Mesothelial cell of epicardium (in vitro differentiated cells): ENCODE measurements at regions not wholly inside any gene's neighbourhood (a gene's known extent, or its start where the extent isn't known, plus 50 kb on each side); places are given as distances from the start of the nearest gene placed in this dataset.
"Not testable (repeated sequence)": the region's sequence is repeated elsewhere in the genome, so short reads cannot be mapped to it uniquely, and the experiment has no call there.

Experiments
- DNase-seq, 2 experiments: peaks; one replicate each; pipeline ENCODE4 v3.0.0; 2021; ENCODE audit warnings: low spot score in 2 of 2; ENCODE audit not compliant: unreplicated experiment in 2 of 2
- H3K27ac Mint-ChIP-seq: 2 replicates; pipeline ENCODE4 v1.8.0; 2021; ENCODE audit warnings: mixed read lengths
- H3K27me3 Mint-ChIP-seq: 2 replicates; pipeline ENCODE4 v1.8.0; 2021; ENCODE audit warnings: low read depth, mixed read lengths
- H3K36me3 Mint-ChIP-seq: 2 replicates; pipeline ENCODE4 v1.8.0; 2021; ENCODE audit warnings: mixed read lengths
- H3K4me1 Mint-ChIP-seq: 2 replicates; pipeline ENCODE4 v1.8.0; 2021; ENCODE audit warnings: mixed read lengths
- H3K4me3 Mint-ChIP-seq: 2 replicates; pipeline ENCODE4 v1.8.0; 2021; ENCODE audit warnings: mild to moderate bottlenecking, moderate library complexity, mixed read lengths
- H3K9me3 Mint-ChIP-seq: 2 replicates; pipeline ENCODE4 v1.8.0; 2021; ENCODE audit warnings: mixed read lengths
- TF ChIP-seq, protein P1 (sequence below): fragments of 200-600 bp; sonication (generic); IDR thresholded peaks from one replicate; pipeline ENCODE4 v1.5.0; 2021; ENCODE audit warnings: antibody characterized with exemption; ENCODE audit not compliant: unreplicated experiment

DNA sequence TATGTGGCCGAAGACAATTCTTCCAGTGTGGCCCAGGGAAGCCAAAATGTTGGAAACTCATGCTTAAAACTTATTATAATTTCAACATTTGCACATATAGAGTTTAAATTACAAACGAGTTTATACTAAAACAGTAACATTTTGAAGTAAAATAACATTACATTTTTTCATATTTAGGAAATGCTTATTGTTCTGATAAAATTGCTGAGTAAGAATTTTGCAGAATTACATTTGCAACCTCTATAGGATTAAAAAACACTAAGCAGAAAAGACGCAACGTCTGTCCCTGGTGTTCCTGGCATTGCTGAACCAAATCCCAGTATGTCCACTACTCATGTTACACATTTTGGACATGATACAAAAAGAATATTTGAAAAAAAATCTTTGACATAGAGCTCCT lies 1241.2 kb downstream of the SUCLG1 start:
- Mint-ChIP-seq H3K27ac (no peak overlapping the region), H3K27me3 (no peaks in the 10 kb centered on the region), H3K4me3 (no peak overlapping the region), H3K4me1 (peaks cover 1% of the 10 kb centered on the region), H3K9me3 (peaks cover 13% of the 10 kb centered on the region), H3K36me3 (no peaks in the 10 kb centered on the region)
- DNase-seq: no peak
- TF ChIP-seq, protein P1, sequence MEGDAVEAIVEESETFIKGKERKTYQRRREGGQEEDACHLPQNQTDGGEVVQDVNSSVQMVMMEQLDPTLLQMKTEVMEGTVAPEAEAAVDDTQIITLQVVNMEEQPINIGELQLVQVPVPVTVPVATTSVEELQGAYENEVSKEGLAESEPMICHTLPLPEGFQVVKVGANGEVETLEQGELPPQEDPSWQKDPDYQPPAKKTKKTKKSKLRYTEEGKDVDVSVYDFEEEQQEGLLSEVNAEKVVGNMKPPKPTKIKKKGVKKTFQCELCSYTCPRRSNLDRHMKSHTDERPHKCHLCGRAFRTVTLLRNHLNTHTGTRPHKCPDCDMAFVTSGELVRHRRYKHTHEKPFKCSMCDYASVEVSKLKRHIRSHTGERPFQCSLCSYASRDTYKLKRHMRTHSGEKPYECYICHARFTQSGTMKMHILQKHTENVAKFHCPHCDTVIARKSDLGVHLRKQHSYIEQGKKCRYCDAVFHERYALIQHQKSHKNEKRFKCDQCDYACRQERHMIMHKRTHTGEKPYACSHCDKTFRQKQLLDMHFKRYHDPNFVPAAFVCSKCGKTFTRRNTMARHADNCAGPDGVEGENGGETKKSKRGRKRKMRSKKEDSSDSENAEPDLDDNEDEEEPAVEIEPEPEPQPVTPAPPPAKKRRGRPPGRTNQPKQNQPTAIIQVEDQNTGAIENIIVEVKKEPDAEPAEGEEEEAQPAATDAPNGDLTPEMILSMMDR: no peak

DNA sequence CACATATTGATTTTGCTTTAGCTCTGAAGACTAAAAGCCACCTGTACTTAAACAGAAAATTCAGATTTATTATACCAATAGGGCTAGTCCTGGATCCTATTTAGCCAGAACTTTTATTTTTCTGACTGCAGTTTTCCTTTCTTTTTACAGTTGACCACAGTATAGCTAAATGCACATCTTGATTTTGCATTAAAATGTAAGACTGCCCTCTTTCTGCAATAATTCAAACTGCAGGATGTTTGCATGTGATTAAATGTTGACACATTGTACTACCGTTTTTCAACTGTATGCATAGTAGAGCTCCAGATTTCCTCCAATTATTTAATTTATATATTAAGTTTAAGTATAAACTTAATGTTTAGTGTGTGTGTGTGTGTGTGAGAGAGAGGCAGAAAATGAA lies 1262.9 kb downstream of the SUCLG1 start:
- DNase-seq: no peak
- peaks cover 5% of the 10 kb centered on the region for H3K4me1 Mint-ChIP-seq
- H3K9me3 Mint-ChIP-seq: no peaks in the 10 kb centered on the region
- TF ChIP-seq, protein P1: peak; percentile 69
- H3K27me3 Mint-ChIP-seq: no peaks in the 10 kb centered on the region
- no peak overlapping the region for H3K27ac Mint-ChIP-seq
- H3K36me3 Mint-ChIP-seq: no peaks in the 10 kb centered on the region
- H3K4me3 Mint-ChIP-seq: no peak overlapping the region

DNA sequence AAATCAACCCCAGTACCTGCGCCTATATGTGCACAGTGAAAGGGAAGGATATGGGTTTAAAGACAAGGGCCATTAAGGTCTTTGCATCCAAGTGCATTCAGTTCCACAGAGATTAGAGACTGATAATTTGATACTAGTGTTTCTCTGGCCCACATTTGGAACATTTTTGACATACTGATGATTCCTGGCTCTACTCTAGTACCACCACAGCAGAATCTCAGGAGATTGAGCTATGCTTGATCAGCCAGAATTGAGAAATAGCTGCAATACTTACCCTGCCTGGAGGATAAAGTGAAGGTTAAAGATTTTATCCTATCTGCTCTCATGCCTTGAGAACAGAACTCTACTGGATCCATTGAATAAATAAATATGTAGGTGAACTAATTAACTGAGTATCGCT lies 1267.8 kb downstream of the SUCLG1 start:
- Mint-ChIP-seq H3K9me3 (no peaks in the 10 kb centered on the region), H3K4me3 (no peak overlapping the region), H3K27ac (no peak overlapping the region), H3K36me3 (no peaks in the 10 kb centered on the region), H3K27me3 (no peaks in the 10 kb centered on the region), H3K4me1 (peaks cover 3% of the 10 kb centered on the region)
- TF ChIP-seq, protein P1: no peak
- DNase-seq: no peak

DNA sequence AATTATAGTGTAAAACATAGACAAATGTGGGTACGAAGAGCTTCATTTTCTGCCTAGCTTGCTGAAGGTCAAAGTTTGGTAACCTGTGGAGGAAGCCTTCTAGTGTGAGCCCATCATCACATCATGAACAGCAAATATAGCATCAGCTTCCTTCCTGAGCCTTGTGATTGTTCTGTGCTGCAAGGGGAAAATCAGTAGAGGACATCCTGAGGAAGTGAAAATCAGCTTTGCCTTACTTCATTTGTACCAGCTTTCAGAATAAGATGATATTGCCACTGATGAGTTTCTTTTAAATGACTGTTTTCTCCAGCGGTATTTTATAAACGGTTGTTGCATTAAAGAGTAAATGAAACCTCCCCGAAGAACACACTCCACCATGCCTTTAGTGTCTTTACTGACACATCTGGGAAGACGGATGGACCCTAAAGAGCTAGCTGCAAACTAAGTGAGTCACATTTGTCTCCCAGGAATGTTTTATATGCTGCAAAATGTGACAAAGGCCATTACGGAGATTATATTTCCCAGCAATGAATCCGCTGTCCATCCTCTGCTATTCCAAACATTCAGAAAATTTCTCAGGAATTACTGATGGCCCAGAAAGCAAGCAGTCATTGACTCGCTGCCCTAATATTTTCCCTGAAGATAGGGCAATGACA lies 1272.8 kb downstream of the SUCLG1 start:
- Mint-ChIP-seq H3K36me3 (no peaks in the 10 kb centered on the region), H3K27me3 (no peaks in the 10 kb centered on the region), H3K4me3 (no peak overlapping the region), H3K27ac (no peak overlapping the region), H3K4me1 (no peaks in the 10 kb centered on the region), H3K9me3 (no peaks in the 10 kb centered on the region)
- TF ChIP-seq, protein P1: no peak
- DNase-seq: no peak

DNA sequence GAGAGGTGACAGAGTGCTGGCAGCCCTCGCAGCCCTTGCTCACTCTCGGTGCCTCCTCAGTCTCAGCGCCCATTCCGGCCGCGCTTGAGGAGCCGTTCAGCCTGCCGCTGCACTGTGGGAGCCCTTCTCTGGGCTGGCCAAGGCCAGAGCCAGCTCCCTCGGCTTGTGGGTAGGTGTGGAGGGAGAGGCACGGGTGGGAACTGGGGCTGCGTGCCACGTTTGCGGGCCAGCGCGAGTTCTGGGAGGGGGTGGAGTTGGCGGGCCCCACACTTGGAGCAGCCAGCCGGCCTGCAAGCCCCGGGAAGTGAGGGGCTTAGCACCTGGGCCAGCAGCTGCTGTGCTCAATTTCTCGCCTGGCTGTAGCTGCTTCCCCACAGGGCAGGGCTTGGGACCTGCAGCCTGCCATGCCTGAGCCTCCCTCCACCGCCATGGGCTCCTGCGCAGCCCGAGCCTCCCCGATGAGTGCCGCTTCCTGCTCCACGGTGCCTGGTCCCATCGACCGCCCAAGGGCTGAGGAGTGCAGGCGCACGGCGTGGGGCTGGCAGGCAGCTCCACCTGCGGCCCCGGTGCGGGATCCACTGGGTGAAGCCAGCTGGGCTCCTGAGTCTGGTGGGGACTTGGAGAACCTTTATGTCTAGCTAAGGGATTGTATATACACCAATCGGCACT lies 1278.1 kb downstream of the SUCLG1 start:
- H3K9me3 Mint-ChIP-seq, DNase-seq, H3K27me3 Mint-ChIP-seq, H3K27ac Mint-ChIP-seq, H3K4me1 Mint-ChIP-seq, H3K4me3 Mint-ChIP-seq, H3K36me3 Mint-ChIP-seq: not testable (repeated sequence)

DNA sequence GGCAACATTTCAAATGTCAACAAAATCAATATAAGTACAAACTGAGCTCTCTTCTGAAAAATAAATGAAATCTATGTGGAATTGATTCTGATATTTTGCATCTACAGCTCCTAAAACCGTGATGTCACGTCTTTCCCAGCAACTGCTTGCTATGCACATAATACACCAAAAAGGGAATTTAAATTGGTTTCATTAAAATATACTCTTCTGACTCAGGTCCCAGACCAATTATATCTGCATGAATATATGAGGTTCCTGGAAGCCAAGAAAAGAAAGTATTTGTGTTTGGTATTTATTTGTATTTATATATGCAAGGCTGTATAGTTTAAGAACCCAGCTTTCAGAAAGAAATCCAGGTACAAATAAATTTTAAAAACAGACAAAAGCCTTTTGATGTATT lies 1282.5 kb downstream of the SUCLG1 start:
- Mint-ChIP-seq H3K36me3 (no peaks in the 10 kb centered on the region), H3K4me1 (no peaks in the 10 kb centered on the region), H3K27me3 (no peaks in the 10 kb centered on the region), H3K9me3 (peaks cover 5% of the 10 kb centered on the region), H3K4me3 (no peak overlapping the region), H3K27ac (no peak overlapping the region)
- no peak for DNase-seq
- TF ChIP-seq, protein P1: no peak
